ENCODE measurements at regions not wholly inside any gene's neighbourhood (a gene's known extent, or its start where the extent isn't known, plus 50 kb on each side); places are given as distances from the start of the nearest gene placed in this dataset.

DNA sequence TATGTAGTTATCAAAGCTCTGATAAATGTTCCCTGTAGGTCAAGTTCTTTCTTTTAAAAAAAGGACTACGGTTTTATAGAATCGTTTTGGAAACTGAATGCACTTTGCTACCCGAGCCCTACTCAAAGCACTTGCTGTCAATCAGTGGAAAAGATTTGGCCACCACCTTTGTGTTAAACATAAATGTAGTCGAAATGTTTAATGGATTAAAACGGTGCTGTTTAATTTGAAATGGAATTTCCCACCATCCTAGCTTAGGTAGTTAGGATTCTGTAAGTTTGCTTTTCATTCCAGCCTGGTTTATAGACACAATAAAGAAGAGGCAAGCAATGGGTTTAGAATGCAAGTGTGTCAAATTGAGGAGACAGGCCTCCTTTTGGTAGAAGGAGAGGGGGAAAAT, 69.4 kb upstream of the MMADHC start (continued):
- TF ChIP-seq, protein P1, sequence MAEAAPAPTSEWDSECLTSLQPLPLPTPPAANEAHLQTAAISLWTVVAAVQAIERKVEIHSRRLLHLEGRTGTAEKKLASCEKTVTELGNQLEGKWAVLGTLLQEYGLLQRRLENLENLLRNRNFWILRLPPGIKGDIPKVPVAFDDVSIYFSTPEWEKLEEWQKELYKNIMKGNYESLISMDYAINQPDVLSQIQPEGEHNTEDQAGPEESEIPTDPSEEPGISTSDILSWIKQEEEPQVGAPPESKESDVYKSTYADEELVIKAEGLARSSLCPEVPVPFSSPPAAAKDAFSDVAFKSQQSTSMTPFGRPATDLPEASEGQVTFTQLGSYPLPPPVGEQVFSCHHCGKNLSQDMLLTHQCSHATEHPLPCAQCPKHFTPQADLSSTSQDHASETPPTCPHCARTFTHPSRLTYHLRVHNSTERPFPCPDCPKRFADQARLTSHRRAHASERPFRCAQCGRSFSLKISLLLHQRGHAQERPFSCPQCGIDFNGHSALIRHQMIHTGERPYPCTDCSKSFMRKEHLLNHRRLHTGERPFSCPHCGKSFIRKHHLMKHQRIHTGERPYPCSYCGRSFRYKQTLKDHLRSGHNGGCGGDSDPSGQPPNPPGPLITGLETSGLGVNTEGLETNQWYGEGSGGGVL (CRISPR knock-in tag; IDR thresholded peaks at IDR 0.05) = no peak
- no peak for TF ChIP-seq ZNF408 (CRISPR knock-in tag; IDR thresholded peaks at IDR 0.05; ENCODE audit: low read depth)
- no peak for TF ChIP-seq MBD2 (IDR thresholded peaks at IDR 0.05; ENCODE audit: borderline replicate concordance, low read depth)

DNA sequence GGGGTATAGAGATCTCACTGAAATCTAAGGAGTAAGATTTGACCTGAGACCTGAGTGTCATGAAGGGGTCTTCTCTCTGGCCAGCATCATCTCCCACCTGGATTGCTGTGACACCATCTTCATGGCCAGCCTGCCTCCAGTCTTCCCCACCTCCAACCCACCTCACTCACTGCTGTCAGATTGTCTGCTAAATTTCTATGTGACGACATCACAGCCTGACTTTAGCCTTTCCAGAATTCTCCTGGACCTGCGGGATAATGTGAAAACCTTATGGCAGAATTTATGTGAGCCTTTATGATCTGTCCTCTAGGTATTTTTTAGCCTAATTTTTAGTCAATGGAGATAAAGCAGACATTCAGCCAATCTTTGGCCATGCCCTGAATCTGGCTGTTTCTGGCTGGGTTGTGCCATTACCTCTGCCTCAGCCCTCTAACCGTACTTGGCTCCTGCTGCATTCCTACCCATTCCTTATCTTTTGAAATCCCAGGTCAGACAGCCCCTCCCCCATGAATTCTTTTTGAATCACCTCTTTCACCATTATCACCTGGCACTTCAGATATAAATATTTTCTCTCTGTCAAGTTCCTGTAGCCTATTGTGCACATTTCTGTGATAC, 66.4 kb upstream of the MMADHC start:
- intact Hi-C loops (cut with micrococcal nuclease) = no loop called here
- in situ Hi-C loops (cut with MboI) = no loop called here
- Histone ChIP-seq H2AFZ (ENCODE audit: low read depth, low read length) (no peak overlapping the region), H3K36me3 (ENCODE audit: control insufficient read depth, insufficient read depth, low read length) (no peaks in the 10 kb centered on the region), H3K79me2 (ENCODE audit: control insufficient read depth, insufficient read depth, low read length) (no peaks in the 10 kb centered on the region), H3K4me3 (no peak overlapping the region), H3K4me2 (ENCODE audit: insufficient read depth, low read length) (no peak overlapping the region), H3K9ac (ENCODE audit: insufficient read depth in 1 of 2, low read depth in 2 of 2, low read length in 2 of 2) (no peak overlapping the region), H3K27ac (ENCODE audit: extremely low read depth, low read depth, low read length) (no peak overlapping the region), H3K4me1 (replicated peaks in 1 of 2; ENCODE audit: control insufficient read depth in 2 of 2, insufficient read depth in 2 of 2, low read length in 2 of 2) (no peaks in the 10 kb centered on the region), H3K27me3 (ENCODE audit: control insufficient read depth in 2 of 2, insufficient read depth in 2 of 2, low read length in 2 of 2) (no peaks in the 10 kb centered on the region), H3K9me3 (replicated peaks; ENCODE audit: control insufficient read depth, insufficient read depth, low read depth, low read length) (no peaks in the 10 kb centered on the region), H3K9me1 (ENCODE audit: control insufficient read depth, insufficient read depth, low read length) (no peaks in the 10 kb centered on the region), H4K20me1 (replicated peaks; ENCODE audit: control insufficient read depth, insufficient read depth, low read length) (no peaks in the 10 kb centered on the region)
- DNase-seq (ENCODE audit: extremely low read depth in 1 of 4, low spot score in 3 of 4) (no peak), FAIRE-seq (no peak), ATAC-seq (no peak)
- CTCF ChIA-PET (ENCODE audit: low intra/inter-chr PET ratio) = no interaction called here
- POLR2A ChIA-PET = no interaction called here
- WGBS (ENCODE audit: insufficient coverage, low coverage, missing lambda C conversion rate) = 0% methylated on average over 3 of the region's 3 CpGs
- no TSS peak for BruUV-seq (replicated peaks)
- no peak for TF ChIP-seq ZNF445 (CRISPR knock-in tag; IDR thresholded peaks at IDR 0.05; ENCODE audit: low read depth)
- no peak for TF ChIP-seq POLR2H (tag; IDR thresholded peaks at IDR 0.05; ENCODE audit: low read depth)
- TF ChIP-seq, protein P2, sequence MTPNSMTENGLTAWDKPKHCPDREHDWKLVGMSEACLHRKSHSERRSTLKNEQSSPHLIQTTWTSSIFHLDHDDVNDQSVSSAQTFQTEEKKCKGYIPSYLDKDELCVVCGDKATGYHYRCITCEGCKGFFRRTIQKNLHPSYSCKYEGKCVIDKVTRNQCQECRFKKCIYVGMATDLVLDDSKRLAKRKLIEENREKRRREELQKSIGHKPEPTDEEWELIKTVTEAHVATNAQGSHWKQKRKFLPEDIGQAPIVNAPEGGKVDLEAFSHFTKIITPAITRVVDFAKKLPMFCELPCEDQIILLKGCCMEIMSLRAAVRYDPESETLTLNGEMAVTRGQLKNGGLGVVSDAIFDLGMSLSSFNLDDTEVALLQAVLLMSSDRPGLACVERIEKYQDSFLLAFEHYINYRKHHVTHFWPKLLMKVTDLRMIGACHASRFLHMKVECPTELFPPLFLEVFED (CRISPR knock-in tag; conservative IDR thresholded peaks at IDR 0.05) = no peak
- TF ChIP-seq ZNF551 (CRISPR knock-in tag; IDR thresholded peaks at IDR 0.05) = no peak
- TF ChIP-seq, protein P3, sequence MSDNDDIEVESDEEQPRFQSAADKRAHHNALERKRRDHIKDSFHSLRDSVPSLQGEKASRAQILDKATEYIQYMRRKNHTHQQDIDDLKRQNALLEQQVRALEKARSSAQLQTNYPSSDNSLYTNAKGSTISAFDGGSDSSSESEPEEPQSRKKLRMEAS (CRISPR knock-in tag; IDR thresholded peaks at IDR 0.05) = no peak

Data from K562 (cell line).